ENCODE measurements at regions not wholly inside any gene's neighbourhood (a gene's known extent, or its start where the extent isn't known, plus 50 kb on each side); places are given as distances from the start of the nearest gene placed in this dataset.

DNA sequence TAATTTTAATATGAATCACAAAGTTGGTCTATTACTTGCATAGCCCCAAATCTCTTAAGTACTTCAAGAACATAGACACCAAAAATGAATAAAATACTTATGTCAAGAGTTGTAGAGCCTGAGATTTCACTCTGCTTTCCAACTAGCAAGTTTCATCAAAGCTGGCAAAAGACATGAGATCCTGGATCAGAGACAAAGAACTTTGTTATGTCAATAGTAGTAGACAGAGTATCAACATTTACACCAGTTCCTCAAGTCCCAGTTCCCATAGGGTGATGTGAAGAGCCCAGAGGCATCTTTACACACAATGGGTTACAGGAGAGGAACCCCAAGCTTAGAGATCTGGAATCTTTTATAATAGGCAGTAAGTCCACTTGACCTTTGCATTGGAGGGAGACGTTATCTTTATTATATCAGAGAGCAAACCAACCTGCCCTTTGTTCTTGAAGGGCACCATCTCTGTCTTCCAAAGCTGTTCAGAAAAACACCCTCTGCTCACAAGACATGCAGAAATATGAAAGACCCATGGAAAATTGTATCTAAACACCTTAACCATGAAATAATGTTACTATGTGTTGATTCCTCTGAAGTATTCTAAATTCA, 174.4 kb upstream of the GALNT2 start:
- H3K79me2 ChIP-seq = no peaks in the 10 kb centered on the region
- H3K9me3 ChIP-seq (ENCODE audit: control insufficient read depth, low read length) = no peaks in the 10 kb centered on the region
- H3K4me3 ChIP-seq (ENCODE audit: low read depth, low read length) = no peak overlapping the region
- no peaks in the 10 kb centered on the region for H3K27me3 ChIP-seq (ENCODE audit: control insufficient read depth, insufficient read depth, low read length)
- no peaks in the 10 kb centered on the region for H3K36me3 ChIP-seq (ENCODE audit: control insufficient read depth, insufficient read depth, low read length)
- no peaks in the 10 kb centered on the region for H3K4me1 ChIP-seq
- TF ChIP-seq, protein P1, sequence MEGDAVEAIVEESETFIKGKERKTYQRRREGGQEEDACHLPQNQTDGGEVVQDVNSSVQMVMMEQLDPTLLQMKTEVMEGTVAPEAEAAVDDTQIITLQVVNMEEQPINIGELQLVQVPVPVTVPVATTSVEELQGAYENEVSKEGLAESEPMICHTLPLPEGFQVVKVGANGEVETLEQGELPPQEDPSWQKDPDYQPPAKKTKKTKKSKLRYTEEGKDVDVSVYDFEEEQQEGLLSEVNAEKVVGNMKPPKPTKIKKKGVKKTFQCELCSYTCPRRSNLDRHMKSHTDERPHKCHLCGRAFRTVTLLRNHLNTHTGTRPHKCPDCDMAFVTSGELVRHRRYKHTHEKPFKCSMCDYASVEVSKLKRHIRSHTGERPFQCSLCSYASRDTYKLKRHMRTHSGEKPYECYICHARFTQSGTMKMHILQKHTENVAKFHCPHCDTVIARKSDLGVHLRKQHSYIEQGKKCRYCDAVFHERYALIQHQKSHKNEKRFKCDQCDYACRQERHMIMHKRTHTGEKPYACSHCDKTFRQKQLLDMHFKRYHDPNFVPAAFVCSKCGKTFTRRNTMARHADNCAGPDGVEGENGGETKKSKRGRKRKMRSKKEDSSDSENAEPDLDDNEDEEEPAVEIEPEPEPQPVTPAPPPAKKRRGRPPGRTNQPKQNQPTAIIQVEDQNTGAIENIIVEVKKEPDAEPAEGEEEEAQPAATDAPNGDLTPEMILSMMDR (IDR thresholded peaks at IDR 0.05) = no peak
- no peak overlapping the region for H3K9ac ChIP-seq
- no peak overlapping the region for H3K4me2 ChIP-seq (ENCODE audit: low read length)
- H3K27ac ChIP-seq = no peak overlapping the region
- H2AFZ ChIP-seq = no peak overlapping the region

GRCh38 chr1:229893762-229894444, 173.1 kb upstream of the GALNT2 start:
- no peak overlapping the region for H2AFZ ChIP-seq
- H3K9me3 ChIP-seq (ENCODE audit: control insufficient read depth, low read length) = no peaks in the 10 kb centered on the region
- H3K4me2 ChIP-seq (ENCODE audit: low read length) = no peak overlapping the region
- no peak overlapping the region for H3K9ac ChIP-seq
- H3K27ac ChIP-seq = no peak overlapping the region
- no peaks in the 10 kb centered on the region for H3K27me3 ChIP-seq (ENCODE audit: control insufficient read depth, insufficient read depth, low read length)
- no peak overlapping the region for H3K4me3 ChIP-seq (ENCODE audit: low read depth, low read length)
- TF ChIP-seq, protein P1 (IDR thresholded peaks at IDR 0.05) = no peak
- no peaks in the 10 kb centered on the region for H3K79me2 ChIP-seq
- no peaks in the 10 kb centered on the region for H3K4me1 ChIP-seq
- H3K36me3 ChIP-seq (ENCODE audit: control insufficient read depth, insufficient read depth, low read length) = no peaks in the 10 kb centered on the region

DNA sequence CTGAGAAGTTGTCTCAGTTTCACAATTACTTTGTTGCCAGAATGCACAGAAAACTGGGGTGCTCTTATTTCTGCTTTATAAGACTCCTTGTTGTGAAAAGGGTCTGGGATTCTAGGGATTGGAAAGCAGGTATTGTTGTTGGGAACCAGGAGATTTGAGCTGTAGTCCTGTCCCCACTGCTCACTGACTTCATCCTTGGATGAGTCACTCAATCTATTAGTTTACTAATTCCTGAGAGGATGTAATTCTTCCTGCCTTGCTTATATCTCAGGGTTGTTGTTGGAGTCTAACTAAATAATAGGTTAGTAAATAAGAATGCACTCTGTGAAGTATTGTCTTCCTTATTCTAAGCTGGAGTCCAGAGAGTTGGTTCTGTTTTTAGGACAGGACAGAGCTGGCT, 172.5 kb upstream of the GALNT2 start:
- Histone ChIP-seq H2AFZ (no peak overlapping the region), H3K4me3 (ENCODE audit: low read depth, low read length) (no peak overlapping the region), H3K27ac (no peak overlapping the region), H3K27me3 (ENCODE audit: control insufficient read depth, insufficient read depth, low read length) (no peaks in the 10 kb centered on the region), H3K79me2 (no peaks in the 10 kb centered on the region), H3K4me1 (no peaks in the 10 kb centered on the region), H3K9me3 (ENCODE audit: control insufficient read depth, low read length) (no peaks in the 10 kb centered on the region), H3K4me2 (ENCODE audit: low read length) (no peak overlapping the region), H3K9ac (no peak overlapping the region), H3K36me3 (ENCODE audit: control insufficient read depth, insufficient read depth, low read length) (no peaks in the 10 kb centered on the region)
- TF ChIP-seq, protein P1 (IDR thresholded peaks at IDR 0.05) = no peak

DNA sequence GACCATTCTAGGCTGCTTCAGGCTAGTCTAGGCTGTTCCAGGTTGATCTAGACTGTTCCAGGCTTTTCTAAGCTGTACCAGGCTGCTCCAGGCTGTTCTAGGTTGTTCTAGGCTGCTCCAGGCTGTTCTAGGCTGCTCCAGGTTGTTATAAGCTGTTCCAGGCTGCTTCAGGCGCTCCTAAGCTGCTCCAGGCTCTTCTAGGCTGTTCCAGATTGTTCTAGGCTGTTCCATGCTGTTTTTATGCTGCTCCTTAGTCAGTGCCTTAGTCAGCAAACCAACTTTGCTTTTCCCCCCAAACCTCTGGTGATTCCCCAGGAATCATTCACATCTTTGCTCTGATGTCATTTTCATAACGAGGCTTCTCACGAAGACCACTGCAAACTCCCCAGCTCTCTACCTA, 171.4 kb upstream of the GALNT2 start:
- no peak overlapping the region for H2AFZ ChIP-seq
- H3K27ac ChIP-seq = no peak overlapping the region
- TF ChIP-seq, protein P1 (IDR thresholded peaks at IDR 0.05) = no peak
- H3K9ac ChIP-seq = no peak overlapping the region
- H3K27me3 ChIP-seq (ENCODE audit: control insufficient read depth, insufficient read depth, low read length) = no peaks in the 10 kb centered on the region
- H3K36me3 ChIP-seq (ENCODE audit: control insufficient read depth, insufficient read depth, low read length) = no peaks in the 10 kb centered on the region
- no peaks in the 10 kb centered on the region for H3K9me3 ChIP-seq (ENCODE audit: control insufficient read depth, low read length)
- no peak overlapping the region for H3K4me2 ChIP-seq (ENCODE audit: low read length)
- no peaks in the 10 kb centered on the region for H3K4me1 ChIP-seq
- no peaks in the 10 kb centered on the region for H3K79me2 ChIP-seq
- H3K4me3 ChIP-seq (ENCODE audit: low read depth, low read length) = no peak overlapping the region

DNA sequence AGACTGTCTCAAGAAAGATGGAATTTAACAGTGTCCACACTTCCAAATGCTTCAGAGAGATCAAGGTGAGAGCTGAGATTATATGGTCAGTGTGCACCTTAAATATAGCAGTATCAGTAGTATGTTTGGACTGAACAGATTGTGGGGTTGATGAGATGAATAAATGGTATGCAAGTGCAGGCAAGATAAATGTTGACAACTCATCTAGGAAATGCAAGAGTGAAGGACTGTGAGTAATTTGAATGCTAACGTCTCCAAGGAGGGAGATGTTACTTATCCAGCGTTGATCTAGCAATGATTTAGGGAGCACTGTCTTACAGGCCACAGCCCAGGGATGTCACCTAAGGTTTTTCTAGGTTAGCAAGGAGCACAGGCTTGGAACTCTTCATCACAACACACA, 170.7 kb upstream of the GALNT2 start:
- H3K27me3 ChIP-seq (ENCODE audit: control insufficient read depth, insufficient read depth, low read length) = no peaks in the 10 kb centered on the region
- no peak overlapping the region for H2AFZ ChIP-seq
- no peaks in the 10 kb centered on the region for H3K4me1 ChIP-seq
- TF ChIP-seq, protein P1 (IDR thresholded peaks at IDR 0.05) = no peak
- H3K9ac ChIP-seq = no peak overlapping the region
- no peak overlapping the region for H3K4me3 ChIP-seq (ENCODE audit: low read depth, low read length)
- H3K79me2 ChIP-seq = no peaks in the 10 kb centered on the region
- no peak overlapping the region for H3K27ac ChIP-seq
- H3K36me3 ChIP-seq (ENCODE audit: control insufficient read depth, insufficient read depth, low read length) = no peaks in the 10 kb centered on the region
- no peaks in the 10 kb centered on the region for H3K9me3 ChIP-seq (ENCODE audit: control insufficient read depth, low read length)
- H3K4me2 ChIP-seq (ENCODE audit: low read length) = no peak overlapping the region

Data from parathyroid adenoma (tissue), 2 donors.